ENCODE measurements at regions not wholly inside any gene's neighbourhood (a gene's known extent, or its start where the extent isn't known, plus 50 kb on each side); places are given as distances from the start of the nearest gene placed in this dataset.

GRCh38 chr3:70568626-70569025 lies 256.2 kb upstream of the MDFIC2 start:
- H3K4me3 ChIP-seq (ENCODE audit: control insufficient read depth, low read depth, low read length), result no peak overlapping the region
- no peak for DNase-seq (ENCODE audit: low read depth)
- TF ChIP-seq CTCF (conservative IDR thresholded peaks at IDR 0.05; ENCODE audit: control insufficient read depth, insufficient read depth, low read depth, low read length), result no peak

DNA sequence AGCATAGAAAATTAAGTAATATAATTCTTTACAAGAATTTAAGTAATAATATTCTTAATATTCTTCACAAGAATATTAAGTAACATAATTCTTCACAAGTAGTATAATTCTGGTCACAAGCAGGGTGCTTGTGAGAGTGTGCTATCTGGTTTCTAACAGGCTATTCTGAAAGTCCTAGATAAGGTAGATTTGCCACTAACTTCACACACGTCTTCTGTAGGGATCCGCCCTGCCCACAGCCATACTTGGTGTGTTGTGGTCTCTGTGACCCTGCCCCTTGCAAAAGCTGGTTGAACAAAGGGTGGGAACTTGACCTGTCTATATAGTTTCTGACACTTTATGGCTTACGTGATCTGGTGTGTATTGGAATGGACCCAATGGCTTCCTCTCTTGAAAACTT lies 253.4 kb upstream of the MDFIC2 start:
- DNase-seq (ENCODE audit: low read depth), result no peak
- TF ChIP-seq CTCF (conservative IDR thresholded peaks at IDR 0.05; ENCODE audit: control insufficient read depth, insufficient read depth, low read depth, low read length), result no peak
- no peak overlapping the region for H3K4me3 ChIP-seq (ENCODE audit: control insufficient read depth, low read depth, low read length)

DNA sequence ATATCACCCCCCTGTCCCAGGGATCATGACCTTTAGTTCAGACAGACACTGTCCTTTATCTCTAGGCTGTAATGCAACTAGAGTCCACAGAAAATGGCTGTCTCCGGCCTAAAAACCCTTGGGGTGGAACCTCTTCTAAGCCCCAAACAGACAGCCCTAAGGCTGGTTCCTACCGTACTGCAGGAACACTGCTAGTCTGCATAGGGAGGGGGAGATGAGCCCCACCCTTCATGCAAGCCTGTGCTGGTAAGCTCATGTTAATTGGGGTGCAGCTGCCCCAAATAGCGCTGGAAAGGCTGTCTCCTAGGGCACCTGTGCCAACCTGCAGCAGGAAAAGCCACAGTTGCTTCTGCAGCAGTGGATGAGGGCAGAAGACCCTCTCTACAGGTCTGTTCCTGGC lies 252.1 kb upstream of the MDFIC2 start:
- no peak for TF ChIP-seq CTCF (conservative IDR thresholded peaks at IDR 0.05; ENCODE audit: control insufficient read depth, insufficient read depth, low read depth, low read length)
- no peak overlapping the region for H3K4me3 ChIP-seq (ENCODE audit: control insufficient read depth, low read depth, low read length)
- no peak for DNase-seq (ENCODE audit: low read depth)

DNA sequence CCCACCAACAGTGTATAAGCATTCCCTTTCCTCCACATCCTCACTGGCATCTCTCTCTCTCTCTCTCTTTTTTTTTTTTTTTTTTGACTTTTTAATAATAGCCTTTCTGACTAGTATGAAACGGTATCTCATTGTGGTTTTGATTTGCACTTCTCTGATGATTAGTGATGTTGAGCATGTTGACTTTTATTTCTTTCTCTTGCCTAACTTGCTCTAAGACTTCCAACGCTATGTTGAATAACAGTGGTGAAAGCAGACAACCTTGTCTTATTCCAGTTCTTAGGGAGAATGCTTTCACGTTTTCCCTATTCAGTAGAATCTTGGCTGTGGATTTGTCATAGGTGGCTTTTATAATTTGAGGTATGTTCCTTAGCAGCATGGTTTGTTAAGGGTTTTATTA lies 249.4 kb upstream of the MDFIC2 start:
- DNase-seq (ENCODE audit: low read depth), result no peak
- no peak for TF ChIP-seq CTCF (conservative IDR thresholded peaks at IDR 0.05; ENCODE audit: control insufficient read depth, insufficient read depth, low read depth, low read length)
- no peak overlapping the region for H3K4me3 ChIP-seq (ENCODE audit: control insufficient read depth, low read depth, low read length)

DNA sequence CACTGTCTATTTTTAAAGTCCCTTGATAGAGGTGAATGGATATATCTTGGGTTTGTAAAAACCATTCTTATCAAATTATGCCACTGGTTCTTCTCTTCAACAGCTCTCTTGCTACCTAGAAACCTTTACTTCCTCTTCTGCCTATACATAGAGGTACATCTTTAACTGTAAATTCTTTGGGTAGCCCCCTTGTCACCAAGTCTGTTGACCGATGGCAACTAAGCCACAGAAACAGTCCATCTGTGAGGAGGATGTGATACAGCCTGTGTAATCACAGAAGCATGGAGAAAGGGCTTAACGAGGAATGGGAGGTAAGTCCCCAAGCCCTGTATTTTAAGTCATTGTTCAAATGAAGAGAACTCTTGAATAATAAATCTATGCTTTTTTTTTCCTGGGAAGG lies 246.5 kb upstream of the MDFIC2 start:
- no peak overlapping the region for H3K4me3 ChIP-seq (ENCODE audit: control insufficient read depth, low read depth, low read length)
- no peak for DNase-seq (ENCODE audit: low read depth)
- no peak for TF ChIP-seq CTCF (conservative IDR thresholded peaks at IDR 0.05; ENCODE audit: control insufficient read depth, insufficient read depth, low read depth, low read length)

DNA sequence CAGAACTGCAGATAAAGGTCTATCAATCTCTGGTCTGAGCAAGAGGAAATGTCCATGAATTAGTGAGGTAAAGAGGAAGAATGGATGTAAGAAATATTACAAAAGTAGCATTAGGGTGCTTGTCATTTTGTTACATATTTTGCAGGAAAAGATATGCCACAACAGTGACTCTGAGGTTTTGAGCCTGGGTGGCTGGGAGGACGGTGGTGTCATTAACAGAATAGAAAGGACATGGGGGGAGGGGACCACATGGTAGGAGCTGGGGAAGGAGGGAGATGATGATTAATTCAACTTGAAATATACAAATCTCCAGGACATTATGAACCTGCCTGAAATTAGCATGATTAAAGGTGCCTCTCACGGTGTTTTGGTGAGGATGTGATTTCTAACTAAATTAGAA lies 245.5 kb upstream of the MDFIC2 start:
- DNase-seq (ENCODE audit: low read depth), result no peak
- no peak overlapping the region for H3K4me3 ChIP-seq (ENCODE audit: control insufficient read depth, low read depth, low read length)
- TF ChIP-seq CTCF (conservative IDR thresholded peaks at IDR 0.05; ENCODE audit: control insufficient read depth, insufficient read depth, low read depth, low read length), result no peak

GRCh38 chr3:70556056-70556455 lies 243.6 kb upstream of the MDFIC2 start:
- TF ChIP-seq CTCF (conservative IDR thresholded peaks at IDR 0.05; ENCODE audit: control insufficient read depth, insufficient read depth, low read depth, low read length), result no peak
- H3K4me3 ChIP-seq (ENCODE audit: control insufficient read depth, low read depth, low read length), result no peak overlapping the region
- no peak for DNase-seq (ENCODE audit: low read depth)

Measured in fibroblast of mammary gland (primary cell).